Body of pancreas (tissue), 4 donors: ENCODE measurements at regions not wholly inside any gene's neighbourhood (a gene's known extent, or its start where the extent isn't known, plus 50 kb on each side); places are given as distances from the start of the nearest gene placed in this dataset.

ENCODE experiments used
- CTCF ChIP-seq, 7 experiments: fragments of 450-650 bp in 4 of 7; fragments of 200-600 bp in 3 of 7; sonication (generic) in 3 of 7; IDR thresholded peaks; one replicate each; pipeline ENCODE4 v1.5.1; 2016 to 2019; ENCODE audit warnings: antibody characterized with exemption in 7 of 7
- POLR2A ChIP-seq, 3 donors: fragments of 450-650 bp; IDR thresholded peaks; one replicate each; pipeline ENCODE4 v1.6.1; 2016; ENCODE audit warnings: antibody characterized with exemption in 3 of 3, mild to moderate bottlenecking in 2 of 3

- TF ChIP-seq CTCF (IDR thresholded peaks at IDR 0.05) (no peak), POLR2A (IDR thresholded peaks at IDR 0.05) (no peak)
Observed at GRCh38 chr14:98433436-98433835, 838.6 kb downstream of the BCL11B start.
